HFFc6 (cell line): ENCODE measurements at regions not wholly inside any gene's neighbourhood (a gene's known extent, or its start where the extent isn't known, plus 50 kb on each side); places are given as distances from the start of the nearest gene placed in this dataset.

Source experiments
- DNase-seq: peaks from one replicate; pipeline ENCODE4 v3.0.0-alpha.2; 2018
- H3K27ac Mint-ChIP-seq: 2 replicates; pipeline ENCODE4 v1.8.0; 2020; ENCODE audit warnings: mild to moderate bottlenecking, mixed read lengths
- H3K27me3 Mint-ChIP-seq: 2 replicates; pipeline ENCODE4 v1.8.0; 2021; ENCODE audit warnings: mild to moderate bottlenecking, moderate library complexity, mixed read lengths; ENCODE audit not compliant: insufficient read depth
- H3K36me3 Mint-ChIP-seq: 2 replicates; pipeline ENCODE4 v1.8.0; 2021; ENCODE audit warnings: low read depth, mixed read lengths
- H3K4me1 Mint-ChIP-seq: 2 replicates; pipeline ENCODE4 v1.8.0; 2020; ENCODE audit warnings: low read depth, mixed read lengths
- H3K4me3 Mint-ChIP-seq: 2 replicates; pipeline ENCODE4 v1.8.0; 2020; ENCODE audit warnings: mild to moderate bottlenecking, moderate library complexity, mixed read lengths
- H3K9me3 Mint-ChIP-seq: 2 replicates; pipeline ENCODE4 v1.8.0; 2020; ENCODE audit warnings: mild to moderate bottlenecking, mixed read lengths
- TF ChIP-seq, protein P1 (sequence below): fragments of 200-600 bp; sonication (generic); IDR thresholded peaks from 2 replicates; pipeline ENCODE4 v1.5.0; 2021; ENCODE audit warnings: antibody characterized with exemption, mild to moderate bottlenecking

DNA sequence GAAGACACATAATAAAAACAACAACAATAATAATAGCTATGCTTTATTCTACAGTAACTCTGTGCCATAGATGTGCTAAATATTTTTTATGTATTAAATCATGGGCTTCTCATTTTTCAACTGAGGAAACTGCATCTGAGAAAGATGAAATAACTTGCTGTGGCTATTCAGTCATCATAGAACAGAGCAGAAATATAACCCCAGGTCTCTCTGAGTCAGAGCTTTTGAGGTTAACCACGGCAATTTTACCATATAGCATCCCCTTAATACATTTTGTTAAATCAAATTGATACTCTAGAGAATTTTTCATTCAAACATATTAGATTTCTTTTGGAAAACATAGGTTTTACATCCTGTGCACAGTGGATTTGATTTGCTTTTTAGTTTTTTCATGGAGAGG lies 586.6 kb upstream of the KLHL29 start:
- no peak overlapping the region for H3K27ac Mint-ChIP-seq
- no peaks in the 10 kb centered on the region for H3K36me3 Mint-ChIP-seq
- no peak for DNase-seq
- H3K4me1 Mint-ChIP-seq: no peaks in the 10 kb centered on the region
- no peak overlapping the region for H3K4me3 Mint-ChIP-seq
- no peaks in the 10 kb centered on the region for H3K27me3 Mint-ChIP-seq
- TF ChIP-seq, protein P1, sequence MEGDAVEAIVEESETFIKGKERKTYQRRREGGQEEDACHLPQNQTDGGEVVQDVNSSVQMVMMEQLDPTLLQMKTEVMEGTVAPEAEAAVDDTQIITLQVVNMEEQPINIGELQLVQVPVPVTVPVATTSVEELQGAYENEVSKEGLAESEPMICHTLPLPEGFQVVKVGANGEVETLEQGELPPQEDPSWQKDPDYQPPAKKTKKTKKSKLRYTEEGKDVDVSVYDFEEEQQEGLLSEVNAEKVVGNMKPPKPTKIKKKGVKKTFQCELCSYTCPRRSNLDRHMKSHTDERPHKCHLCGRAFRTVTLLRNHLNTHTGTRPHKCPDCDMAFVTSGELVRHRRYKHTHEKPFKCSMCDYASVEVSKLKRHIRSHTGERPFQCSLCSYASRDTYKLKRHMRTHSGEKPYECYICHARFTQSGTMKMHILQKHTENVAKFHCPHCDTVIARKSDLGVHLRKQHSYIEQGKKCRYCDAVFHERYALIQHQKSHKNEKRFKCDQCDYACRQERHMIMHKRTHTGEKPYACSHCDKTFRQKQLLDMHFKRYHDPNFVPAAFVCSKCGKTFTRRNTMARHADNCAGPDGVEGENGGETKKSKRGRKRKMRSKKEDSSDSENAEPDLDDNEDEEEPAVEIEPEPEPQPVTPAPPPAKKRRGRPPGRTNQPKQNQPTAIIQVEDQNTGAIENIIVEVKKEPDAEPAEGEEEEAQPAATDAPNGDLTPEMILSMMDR: no peak
- H3K9me3 Mint-ChIP-seq: peaks cover 54% of the 10 kb centered on the region

DNA sequence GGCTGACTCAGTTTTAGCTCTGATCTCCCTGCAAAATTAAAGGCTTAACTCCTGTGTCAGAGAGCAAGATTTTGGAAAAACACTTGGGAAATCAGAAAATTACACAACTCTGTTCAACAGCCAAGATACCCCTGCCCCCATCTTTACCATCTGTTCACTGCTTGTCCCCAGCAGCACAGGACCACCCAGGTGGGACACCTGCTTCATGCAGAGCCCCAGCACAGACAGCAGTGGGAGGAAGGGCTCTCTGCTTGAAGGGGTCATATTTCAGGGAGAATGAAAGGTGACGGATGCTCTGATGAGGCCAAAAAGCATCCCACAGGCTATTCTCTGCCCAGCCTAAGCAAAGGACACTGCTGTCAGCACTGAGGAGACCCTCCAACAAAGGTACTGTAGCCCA lies 584.6 kb upstream of the KLHL29 start:
- Mint-ChIP-seq H3K27me3 (no peaks in the 10 kb centered on the region), H3K36me3 (no peaks in the 10 kb centered on the region), H3K9me3 (peaks cover 61% of the 10 kb centered on the region), H3K27ac (no peak overlapping the region), H3K4me1 (no peaks in the 10 kb centered on the region), H3K4me3 (no peak overlapping the region)
- no peak for DNase-seq
- TF ChIP-seq, protein P1: no peak

DNA sequence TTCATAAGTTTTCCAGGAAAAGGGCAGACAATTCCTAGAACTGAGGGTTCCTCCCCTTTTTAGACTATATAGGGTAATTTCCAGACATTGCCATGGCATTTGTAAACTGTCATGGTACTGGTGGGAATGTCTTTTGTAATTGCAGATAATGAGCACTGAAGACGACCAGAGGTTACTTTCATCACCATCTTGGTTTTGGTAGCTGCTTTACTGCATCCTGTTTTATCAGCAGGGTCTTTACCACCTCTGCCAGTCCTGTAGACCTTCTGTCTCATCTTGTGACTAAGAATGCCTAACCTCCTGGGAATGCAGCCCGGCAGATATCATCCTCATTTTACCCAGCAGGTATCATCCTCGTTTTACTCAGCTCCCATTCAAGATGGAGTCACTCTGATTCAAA lies 583.9 kb upstream of the KLHL29 start:
- no peaks in the 10 kb centered on the region for H3K4me1 Mint-ChIP-seq
- no peaks in the 10 kb centered on the region for H3K27me3 Mint-ChIP-seq
- H3K4me3 Mint-ChIP-seq: no peak overlapping the region
- TF ChIP-seq, protein P1: no peak
- H3K27ac Mint-ChIP-seq: no peak overlapping the region
- H3K36me3 Mint-ChIP-seq: no peaks in the 10 kb centered on the region
- no peak for DNase-seq
- H3K9me3 Mint-ChIP-seq: peaks cover 61% of the 10 kb centered on the region

DNA sequence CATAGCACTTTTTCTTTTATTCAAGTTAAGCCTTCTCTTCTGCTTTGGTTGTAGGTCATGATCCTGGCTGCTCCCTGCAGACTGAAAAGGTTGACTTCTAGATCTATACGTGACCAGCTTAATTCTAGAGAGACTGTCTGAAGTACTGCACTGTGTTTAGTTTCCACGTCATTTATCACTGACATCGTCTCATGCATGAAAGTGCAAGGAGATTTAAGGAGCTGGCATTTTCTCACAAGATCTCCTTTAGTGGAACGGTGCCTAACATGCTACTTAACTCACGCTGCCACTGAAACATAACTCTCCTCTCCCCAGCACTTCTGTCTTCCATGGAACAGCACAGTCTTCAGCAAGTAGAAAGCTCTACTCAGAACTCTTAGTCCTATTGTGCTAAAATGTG lies 583.0 kb upstream of the KLHL29 start:
- no peaks in the 10 kb centered on the region for H3K4me1 Mint-ChIP-seq
- H3K36me3 Mint-ChIP-seq: no peaks in the 10 kb centered on the region
- no peak for DNase-seq
- H3K9me3 Mint-ChIP-seq: peaks cover 61% of the 10 kb centered on the region
- no peaks in the 10 kb centered on the region; the same call in 1 of the 2 replicates for H3K27me3 Mint-ChIP-seq
- TF ChIP-seq, protein P1: no peak
- H3K27ac Mint-ChIP-seq: no peak overlapping the region
- H3K4me3 Mint-ChIP-seq: no peak overlapping the region

DNA sequence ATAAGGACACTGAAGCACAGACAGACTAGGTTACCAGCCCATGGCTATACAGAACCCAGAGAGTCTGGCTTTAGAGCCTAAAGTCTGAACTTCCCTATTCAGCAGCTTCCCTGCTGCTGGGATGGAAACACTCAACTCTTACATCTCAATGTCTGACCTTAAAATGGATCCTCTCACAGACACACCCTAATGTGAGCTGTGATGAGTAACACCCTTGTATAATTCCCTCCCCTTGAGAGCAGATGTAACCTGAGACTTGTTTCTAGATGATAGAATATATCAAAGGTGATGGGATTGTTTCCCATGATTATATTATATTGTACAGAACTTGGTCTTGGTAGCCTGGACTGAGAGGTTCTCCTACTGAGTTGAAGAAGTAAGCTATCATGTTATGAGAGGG lies 577.1 kb upstream of the KLHL29 start:
- H3K4me3 Mint-ChIP-seq: no peak overlapping the region
- H3K27me3 Mint-ChIP-seq: no peaks in the 10 kb centered on the region; the same call in 1 of the 2 replicates
- no peaks in the 10 kb centered on the region for H3K4me1 Mint-ChIP-seq
- H3K36me3 Mint-ChIP-seq: no peaks in the 10 kb centered on the region
- peaks cover 62% of the 10 kb centered on the region for H3K9me3 Mint-ChIP-seq
- TF ChIP-seq, protein P1: no peak
- no peak for DNase-seq
- no peak overlapping the region for H3K27ac Mint-ChIP-seq

DNA sequence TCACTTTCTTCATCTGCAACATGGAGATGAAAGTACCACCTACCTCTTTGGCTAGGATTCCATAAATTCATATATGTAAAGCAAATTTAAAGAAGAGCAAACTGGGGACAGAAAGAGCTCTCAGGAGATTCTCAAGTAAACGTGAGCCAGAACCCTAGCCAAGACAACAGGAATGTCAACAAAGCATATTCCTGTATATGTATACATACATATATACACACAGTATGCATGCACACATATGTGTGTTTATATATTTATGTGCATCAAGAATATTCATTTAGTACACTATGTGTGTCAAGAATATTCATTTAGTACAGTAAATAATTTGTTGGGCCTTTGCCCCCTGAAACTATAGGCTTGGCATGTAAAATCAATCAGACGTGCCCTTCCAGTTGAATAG lies 574.4 kb upstream of the KLHL29 start:
- no peak overlapping the region for H3K27ac Mint-ChIP-seq
- H3K4me1 Mint-ChIP-seq: no peaks in the 10 kb centered on the region
- peaks cover 55% of the 10 kb centered on the region for H3K9me3 Mint-ChIP-seq
- H3K27me3 Mint-ChIP-seq: no peaks in the 10 kb centered on the region; the same call in none of the 2 replicates
- TF ChIP-seq, protein P1: no peak
- DNase-seq: no peak
- no peak overlapping the region for H3K4me3 Mint-ChIP-seq
- H3K36me3 Mint-ChIP-seq: no peaks in the 10 kb centered on the region
